Gastroesophageal sphincter (tissue), 3 donors: ENCODE measurements at regions not wholly inside any gene's neighbourhood (a gene's known extent, or its start where the extent isn't known, plus 50 kb on each side); places are given as distances from the start of the nearest gene placed in this dataset.

ENCODE experiments used
- CTCF ChIP-seq, 4 experiments: fragments of 200-600 bp in 2 of 4; fragments of 450-650 bp in 2 of 4; sonication (generic) in 1 of 4; IDR thresholded peaks; one replicate each; pipeline ENCODE4 v1.5.1; 2017 to 2019; ENCODE audit warnings: antibody characterized with exemption in 4 of 4, mild to moderate bottlenecking in 2 of 4, moderate library complexity in 2 of 4
- EP300 ChIP-seq: sonication (generic); formaldehyde crosslinking; IDR thresholded peaks from one replicate; pipeline ENCODE4 v1.6.1; 2017; ENCODE audit warnings: antibody characterized with exemption, mild to moderate bottlenecking
- POLR2A ChIP-seq, 2 donors: fragments of 450-650 bp; IDR thresholded peaks; one replicate each; pipeline ENCODE4 v1.6.1; 2017; ENCODE audit warnings: antibody characterized with exemption in 2 of 2, mild to moderate bottlenecking in 2 of 2, moderate library complexity in 1 of 2
- POLR2AphosphoS5 ChIP-seq: sonication (generic); formaldehyde crosslinking; IDR thresholded peaks from one replicate; pipeline ENCODE4 v1.6.1; 2017; ENCODE audit warnings: antibody characterized with exemption

GRCh38 chr11:71305041-71305440, 52.7 kb upstream of the SHANK2 start:
- TF ChIP-seq CTCF (IDR thresholded peaks at IDR 0.05) = no peak
- no peak for TF ChIP-seq EP300
- TF ChIP-seq POLR2A (IDR thresholded peaks at IDR 0.05) = no peak
- TF ChIP-seq POLR2AphosphoS5 = no peak
